Esophagus muscularis mucosa (tissue), 4 donors: ENCODE measurements at regions not wholly inside any gene's neighbourhood (a gene's known extent, or its start where the extent isn't known, plus 50 kb on each side); places are given as distances from the start of the nearest gene placed in this dataset.

Experiments
- DNase-seq: peaks from one replicate; pipeline ENCODE4 v3.0.0-alpha.2; 2017; ENCODE audit errors: extremely low spot score
- H3K27ac ChIP-seq, 4 donors: fragments of 200-600 bp; sonication (generic); replicated peaks in 1 of 4; 1 replicate in 3 of 4; 2 replicates in 1 of 4; pipeline ENCODE4 v1.5.1; 2016 to 2019; ENCODE audit warnings: mild to moderate bottlenecking in 1 of 4
- H3K27me3 ChIP-seq, 4 donors: fragments of 200-600 bp; sonication (generic); one replicate each; pipeline versions ENCODE4 v1.5.1 to v1.6.0; 2016 to 2019
- H3K36me3 ChIP-seq, 4 donors: fragments of 200-600 bp; sonication (generic); one replicate each; pipeline ENCODE4 v1.5.1; 2016 to 2019
- H3K4me1 ChIP-seq, 4 donors: fragments of 200-600 bp; sonication (generic); one replicate each; pipeline ENCODE4 v1.5.1; 2016 to 2019
- H3K4me3 ChIP-seq, 4 donors: fragments of 200-600 bp; sonication (generic); 1 replicate in 2 of 4; 2 replicates in 2 of 4; pipeline ENCODE4 v1.5.1; 2016 to 2019; ENCODE audit warnings: mild to moderate bottlenecking in 4 of 4, moderate library complexity in 1 of 4
- H3K9me3 ChIP-seq, 4 donors: fragments of 200-600 bp; sonication (generic); 1 replicate in 3 of 4; 2 replicates in 1 of 4; pipeline ENCODE4 v1.5.1; 2016 to 2019
- CTCF ChIP-seq, 3 experiments: fragments of 200-600 bp in 2 of 3; fragments of 450-650 bp in 1 of 3; sonication (generic) in 2 of 3; IDR thresholded peaks; one replicate each; pipeline ENCODE4 v1.5.1; 2017 to 2019; ENCODE audit warnings: antibody characterized with exemption in 3 of 3, mild to moderate bottlenecking in 2 of 3, moderate library complexity in 1 of 3
- EP300 ChIP-seq: sonication (generic); formaldehyde crosslinking; IDR thresholded peaks from one replicate; pipeline ENCODE4 v1.6.1; 2017; ENCODE audit warnings: antibody characterized with exemption
- POLR2A ChIP-seq: fragments of 450-650 bp; IDR thresholded peaks from one replicate; pipeline ENCODE4 v1.6.1; 2017; ENCODE audit warnings: antibody characterized with exemption, moderate library complexity, mild to moderate bottlenecking, low read depth
- POLR2AphosphoS5 ChIP-seq, 2 donors: sonication (generic); formaldehyde crosslinking; IDR thresholded peaks; one replicate each; pipeline ENCODE4 v1.6.1; 2017; ENCODE audit warnings: antibody characterized with exemption in 2 of 2
- WGBS: methylation state at CpG from one replicate; pipeline ENCODE4 v1.1.5; 2018; 5-methylcytosine and 5-hydroxymethylcytosine counted together
- intact Hi-C: fragments of 100-400 bp; cut with DNase I; formaldehyde crosslinking; loops from one replicate; pipeline ENCODE4 v1.15.1; 2023

GRCh38 chr7:24354456-24354855 is 70.5 kb downstream of the NPY start:
- Histone ChIP-seq H3K36me3 (no peaks in the 10 kb centered on the region), H3K9me3 (no peaks in the 10 kb centered on the region), H3K27ac (no peak overlapping the region), H3K4me1 (no peaks in the 10 kb centered on the region), H3K4me3 (no peak overlapping the region), H3K27me3 (no peaks in the 10 kb centered on the region)
- peak; percentile 74 for DNase-seq
- 90% methylated on average over 3 of the region's 4 CpGs for WGBS
- intact Hi-C loops, result no loop called here
- TF ChIP-seq CTCF (IDR thresholded peaks at IDR 0.05) (no peak), EP300 (no peak), POLR2AphosphoS5 (IDR thresholded peaks at IDR 0.05) (no peak), POLR2A (no peak)

GRCh38 chr7:24356718-24357386 is 72.9 kb downstream of the NPY start:
- no peak for TF ChIP-seq EP300
- TF ChIP-seq CTCF (IDR thresholded peaks at IDR 0.05), result no peak
- no peaks in the 10 kb centered on the region for H3K9me3 ChIP-seq
- WGBS, result 83% methylated on average over 6 of the region's 6 CpGs
- no peak overlapping the region for H3K4me3 ChIP-seq
- H3K27me3 ChIP-seq, result no peaks in the 10 kb centered on the region
- H3K36me3 ChIP-seq, result no peaks in the 10 kb centered on the region
- H3K27ac ChIP-seq, result no peak overlapping the region
- intact Hi-C loops, result no loop called here
- DNase-seq, result no peak
- H3K4me1 ChIP-seq, result no peaks in the 10 kb centered on the region

GRCh38 chr7:24361001-24361400 is 77.0 kb downstream of the NPY start:
- TF ChIP-seq POLR2AphosphoS5 (IDR thresholded peaks at IDR 0.05), result no peak
- no peak for TF ChIP-seq EP300
- TF ChIP-seq POLR2A, result no peak
- TF ChIP-seq CTCF (IDR thresholded peaks at IDR 0.05), result no peak
- no peak for DNase-seq
- 66% methylated on average over 3 of the region's 3 CpGs for WGBS

GRCh38 chr7:24365606-24366005 is 81.6 kb downstream of the NPY start:
- intact Hi-C loops, result no loop called here
- no peak for DNase-seq
- Histone ChIP-seq H3K27me3 (no peaks in the 10 kb centered on the region), H3K9me3 (no peaks in the 10 kb centered on the region), H3K36me3 (no peaks in the 10 kb centered on the region), H3K4me1 (no peaks in the 10 kb centered on the region), H3K4me3 (no peak overlapping the region), H3K27ac (no peak overlapping the region)
- 70% methylated on average over 1 of the region's 1 CpG for WGBS
- TF ChIP-seq EP300 (no peak), POLR2A (no peak), POLR2AphosphoS5 (IDR thresholded peaks at IDR 0.05) (no peak), CTCF (IDR thresholded peaks at IDR 0.05) (no peak)

More at GRCh38 chr7:24361001-24361400, 77.0 kb downstream of the NPY start:
- intact Hi-C loops, result no loop called here
- H3K4me3 ChIP-seq, result no peak overlapping the region
- H3K4me1 ChIP-seq, result no peaks in the 10 kb centered on the region
- no peaks in the 10 kb centered on the region for H3K9me3 ChIP-seq
- no peak overlapping the region for H3K27ac ChIP-seq
- no peaks in the 10 kb centered on the region for H3K27me3 ChIP-seq
- H3K36me3 ChIP-seq, result no peaks in the 10 kb centered on the region

GRCh38 chr7:24366876-24367275 is 82.9 kb downstream of the NPY start:
- intact Hi-C loops, result no loop called here
- H3K27me3 ChIP-seq, result no peaks in the 10 kb centered on the region
- H3K27ac ChIP-seq, result no peak overlapping the region
- no peaks in the 10 kb centered on the region for H3K4me1 ChIP-seq
- H3K36me3 ChIP-seq, result no peaks in the 10 kb centered on the region
- WGBS, result 73% methylated on average over 4 of the region's 4 CpGs
- H3K4me3 ChIP-seq, result no peak overlapping the region
- no peak for TF ChIP-seq POLR2A
- TF ChIP-seq CTCF (IDR thresholded peaks at IDR 0.05), result no peak
- no peak for TF ChIP-seq EP300
- no peak for TF ChIP-seq POLR2AphosphoS5 (IDR thresholded peaks at IDR 0.05)
- no peaks in the 10 kb centered on the region for H3K9me3 ChIP-seq
- no peak for DNase-seq
